Jurkat, Clone E6-1 (cell line): ENCODE measurements at regions not wholly inside any gene's neighbourhood (a gene's known extent, or its start where the extent isn't known, plus 50 kb on each side); places are given as distances from the start of the nearest gene placed in this dataset.
A peak's percentile ranks its signal among the peaks of the same experiment; 100 is the strongest.

Experiments
- DNase-seq: peaks from one replicate; pipeline ENCODE4 v3.0.0-alpha.2; 2011; ENCODE audit warnings: low read depth, low spot score
- H3K4me3 ChIP-seq: 2 replicates; pipeline ENCODE4 v1.5.1; 2011; ENCODE audit warnings: mild to moderate bottlenecking, low read length, control low read depth, moderate library complexity

DNA sequence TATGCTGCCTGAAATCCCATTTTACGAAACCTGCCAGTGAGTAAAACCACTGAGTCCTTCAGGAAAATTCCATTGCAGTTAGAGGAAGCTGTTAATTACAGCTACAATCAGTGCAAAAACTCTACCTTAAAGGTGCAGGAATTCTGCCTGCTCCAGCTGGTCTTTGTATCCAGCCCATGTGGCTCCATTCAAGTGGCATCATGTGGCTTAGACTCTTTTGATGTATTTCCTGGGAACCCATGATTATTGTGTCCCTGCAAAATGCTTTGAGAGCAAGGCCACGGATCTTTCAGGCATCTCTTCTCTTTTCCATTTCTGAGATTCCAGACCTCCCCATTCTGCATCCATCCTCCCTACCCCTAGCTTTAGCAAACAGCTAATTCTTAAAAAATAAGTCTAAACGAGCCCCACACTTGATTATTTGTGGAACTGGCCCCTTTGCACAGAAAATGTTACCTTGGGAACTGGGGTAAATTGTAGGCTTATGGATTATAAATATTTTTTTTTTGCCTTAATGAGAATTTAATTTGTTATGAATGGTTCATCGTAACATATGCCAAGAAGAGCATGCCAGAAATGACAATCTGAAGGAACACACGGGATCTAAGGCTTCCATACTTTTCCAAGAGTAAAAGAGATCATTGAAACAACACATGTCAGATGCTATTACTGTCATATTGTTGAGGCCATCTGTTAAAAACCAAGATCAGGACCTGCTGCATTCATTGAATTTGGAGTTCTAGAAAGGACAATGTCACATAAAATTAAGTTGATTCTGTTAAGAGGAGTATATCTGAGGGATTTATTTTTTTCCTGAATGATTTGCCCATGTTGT is 144.6 kb downstream of the TPH2 start:
- no peak overlapping the region for H3K4me3 ChIP-seq
- no peak for DNase-seq

DNA sequence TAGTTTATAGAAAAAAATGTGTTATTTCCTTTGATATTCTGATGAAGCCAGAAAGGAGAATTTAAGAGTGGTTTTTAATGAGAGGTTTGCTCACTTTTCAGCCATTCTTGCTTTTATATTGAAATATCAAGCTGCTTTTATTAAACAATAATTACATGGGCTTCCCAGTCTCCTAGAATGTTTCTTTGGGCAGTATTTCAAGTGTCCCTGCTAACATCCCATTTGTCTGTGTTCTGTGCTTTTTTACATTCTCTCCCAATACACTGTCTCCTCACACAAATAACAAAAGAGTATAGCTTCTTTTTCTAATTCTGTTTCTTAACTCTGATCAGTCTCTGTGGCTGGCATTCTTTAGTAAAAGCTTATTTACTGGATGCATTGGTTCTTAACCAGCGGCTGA is 145.4 kb downstream of the TPH2 start:
- DNase-seq, result no peak
- no peak overlapping the region for H3K4me3 ChIP-seq

- no peak for DNase-seq
- no peak overlapping the region for H3K4me3 ChIP-seq
Measured at GRCh38 chr12:72084880-72085279, 146.2 kb downstream of the TPH2 start.

DNA sequence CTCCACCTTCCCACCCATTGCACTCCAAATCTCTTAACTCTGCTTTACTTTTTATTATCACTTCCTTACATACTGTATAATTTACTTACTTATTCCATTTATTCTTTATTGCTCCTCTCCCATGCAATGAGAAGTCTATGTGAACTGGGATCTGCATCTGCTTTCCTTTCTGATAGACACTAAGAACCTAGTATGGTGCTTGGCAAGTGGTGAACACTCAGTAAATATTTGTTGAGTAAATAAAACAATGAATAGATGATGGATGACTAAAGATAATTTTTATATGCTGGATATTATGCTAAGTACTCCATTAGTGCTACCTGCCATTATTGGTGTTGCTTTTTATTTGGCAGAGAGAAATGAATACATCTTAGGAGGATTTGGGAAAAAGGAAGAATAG is 151.0 kb downstream of the TPH2 start:
- DNase-seq, result no peak
- no peak overlapping the region for H3K4me3 ChIP-seq

- no peak for DNase-seq
- H3K4me3 ChIP-seq, result no peak overlapping the region
Measured at GRCh38 chr12:72093424-72093823, 154.8 kb downstream of the TPH2 start.

DNA sequence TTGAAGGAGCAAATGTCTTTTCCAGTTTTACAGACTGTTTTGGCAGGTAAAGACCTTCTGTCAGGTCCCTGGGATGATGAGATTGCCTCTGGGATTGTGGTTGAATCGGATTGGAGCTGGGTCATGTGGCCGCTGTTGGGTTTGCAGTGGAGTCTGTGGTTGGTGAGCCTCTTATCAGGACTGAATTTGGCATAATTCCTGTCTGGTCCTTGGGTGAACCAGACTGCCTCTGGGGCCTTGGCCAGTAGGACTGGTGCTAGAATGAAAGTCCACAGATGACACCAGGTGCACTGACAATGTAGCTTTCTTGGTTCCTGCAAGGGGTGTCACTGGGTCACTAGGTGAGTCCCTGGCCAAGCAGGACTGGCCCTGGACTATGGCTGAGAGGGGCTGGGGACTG is 155.3 kb downstream of the TPH2 start:
- H3K4me3 ChIP-seq, result no peak overlapping the region
- DNase-seq, result no peak

GRCh38 chr12:72094490-72094889 is 155.8 kb downstream of the TPH2 start:
- DNase-seq, result no peak
- H3K4me3 ChIP-seq, result no peak overlapping the region

DNA sequence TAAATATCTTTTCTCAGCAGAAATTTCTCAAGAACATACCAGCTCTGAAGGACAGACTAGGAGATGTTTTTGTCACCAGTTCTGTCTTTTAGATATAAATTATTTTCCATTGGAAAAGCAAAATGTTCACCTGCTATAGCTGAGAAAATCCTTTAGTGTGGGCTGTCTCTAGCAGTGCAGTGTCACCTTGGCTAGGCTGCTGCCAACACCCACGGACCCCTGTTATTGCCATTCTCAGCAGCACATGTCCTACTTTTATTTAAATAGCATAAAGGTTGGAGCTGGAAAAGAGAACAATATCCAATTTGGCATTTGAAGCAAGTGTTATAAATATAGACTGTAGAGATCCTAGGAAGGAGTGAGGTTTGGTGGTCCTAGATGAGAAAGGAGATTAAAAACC is 156.4 kb downstream of the TPH2 start:
- DNase-seq, result no peak
- no peak overlapping the region for H3K4me3 ChIP-seq

DNA sequence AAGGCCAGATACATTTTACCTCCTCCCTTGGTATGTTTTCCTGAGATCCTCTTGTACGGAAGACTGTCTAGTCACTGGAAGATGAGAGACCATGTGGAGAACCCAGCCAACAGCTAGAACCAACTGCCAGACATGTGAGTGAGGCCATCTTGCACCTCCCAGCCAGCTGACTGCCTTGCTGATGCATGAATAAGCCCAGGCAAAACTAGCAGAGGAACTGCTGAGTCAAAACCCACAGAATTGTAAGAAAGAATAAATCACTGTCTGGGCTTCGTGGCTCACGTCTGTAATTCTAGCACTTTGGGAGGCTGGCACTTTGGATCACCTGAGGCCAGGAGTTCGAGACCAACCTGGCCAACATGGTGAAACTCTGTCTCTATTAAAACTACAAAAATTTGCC is 160.0 kb downstream of the TPH2 start:
- no peak for DNase-seq

GRCh38 chr12:72100854-72101253 is 162.2 kb downstream of the TPH2 start:
- no peak overlapping the region for H3K4me3 ChIP-seq
- DNase-seq, result no peak

More for the DNA sequence above, 160.0 kb downstream of the TPH2 start:
- H3K4me3 ChIP-seq, result no peak overlapping the region

DNA sequence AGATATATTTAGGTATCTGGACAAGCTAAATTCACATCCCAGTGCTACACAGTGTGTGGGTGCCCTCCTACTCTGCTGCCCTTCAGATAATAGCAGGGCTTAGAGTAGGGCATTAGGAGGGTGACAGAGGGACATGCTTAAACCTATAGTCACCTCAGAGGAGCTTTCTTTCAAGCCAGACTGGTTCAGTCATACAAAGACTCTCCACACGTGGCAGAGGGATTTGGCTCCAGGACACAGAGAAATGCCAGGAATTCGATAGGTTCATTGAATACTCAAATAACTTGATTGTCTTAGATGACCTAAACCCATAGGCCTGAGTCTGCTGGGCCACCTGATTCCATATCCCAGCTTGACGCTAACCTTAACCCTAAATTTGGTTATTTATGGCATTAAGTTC is 163.5 kb downstream of the TPH2 start:
- no peak for DNase-seq

DNA sequence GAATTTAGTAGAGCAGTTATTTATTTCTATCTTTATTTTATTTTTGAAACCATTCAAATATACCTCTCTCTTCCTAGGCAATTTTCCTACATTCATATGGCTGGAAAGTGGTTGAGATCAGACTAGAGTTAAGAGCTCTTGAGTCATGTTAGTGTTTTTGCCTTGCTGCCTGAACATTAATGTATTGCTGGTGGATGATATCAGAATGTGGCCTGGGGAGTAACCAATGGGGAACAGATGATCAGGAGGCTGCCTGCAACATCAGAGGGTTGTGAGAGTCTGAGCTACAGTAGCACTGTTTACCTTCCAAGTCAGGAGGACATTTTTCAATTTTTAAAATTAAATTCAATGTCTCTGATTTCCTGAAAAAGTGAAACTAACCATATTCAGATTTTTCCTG is 166.3 kb upstream of the TRHDE start:
- no peak overlapping the region for H3K4me3 ChIP-seq
- no peak for DNase-seq

More for the DNA sequence above, 163.5 kb downstream of the TPH2 start:
- H3K4me3 ChIP-seq, result no peak overlapping the region

- DNase-seq, result no peak
Measured at GRCh38 chr12:72110937-72111650, 161.1 kb upstream of the TRHDE start.

DNA sequence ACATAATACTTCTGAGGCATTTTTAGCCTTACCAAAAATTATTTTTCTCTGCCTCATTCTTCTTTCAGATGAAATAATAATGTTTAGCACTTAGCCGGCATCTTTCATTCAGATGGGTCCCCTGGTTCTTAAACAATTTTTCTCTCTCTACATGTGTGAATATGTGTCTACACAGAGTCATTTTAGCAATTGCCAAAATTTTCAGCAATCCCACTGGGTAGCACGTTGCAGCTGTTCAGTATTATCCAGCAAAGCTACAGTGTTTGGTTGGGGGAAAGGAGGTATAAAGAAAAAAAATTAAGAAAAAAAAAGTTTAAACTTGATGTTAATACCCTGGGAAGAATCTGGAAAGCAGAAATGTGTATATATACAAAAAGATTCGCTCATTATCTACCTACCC is 160.5 kb upstream of the TRHDE start:
- DNase-seq, result no peak

More at GRCh38 chr12:72110937-72111650, 161.1 kb upstream of the TRHDE start:
- no peak overlapping the region for H3K4me3 ChIP-seq

GRCh38 chr12:72133497-72134055 is 138.6 kb upstream of the TRHDE start:
- DNase-seq, result no peak

More for the DNA sequence above, 160.5 kb upstream of the TRHDE start:
- H3K4me3 ChIP-seq, result no peak overlapping the region

GRCh38 chr12:72134246-72135020 is 137.7 kb upstream of the TRHDE start:
- no peak for DNase-seq
- H3K4me3 ChIP-seq, result no peak overlapping the region

More at GRCh38 chr12:72133497-72134055, 138.6 kb upstream of the TRHDE start:
- H3K4me3 ChIP-seq, result no peak overlapping the region

- H3K4me3 ChIP-seq, result no peak overlapping the region
- no peak for DNase-seq
Measured at GRCh38 chr12:72135021-72135301, 137.2 kb upstream of the TRHDE start.

GRCh38 chr12:72136792-72137191 is 135.4 kb upstream of the TRHDE start:
- no peak overlapping the region for H3K4me3 ChIP-seq
- DNase-seq, result no peak

DNA sequence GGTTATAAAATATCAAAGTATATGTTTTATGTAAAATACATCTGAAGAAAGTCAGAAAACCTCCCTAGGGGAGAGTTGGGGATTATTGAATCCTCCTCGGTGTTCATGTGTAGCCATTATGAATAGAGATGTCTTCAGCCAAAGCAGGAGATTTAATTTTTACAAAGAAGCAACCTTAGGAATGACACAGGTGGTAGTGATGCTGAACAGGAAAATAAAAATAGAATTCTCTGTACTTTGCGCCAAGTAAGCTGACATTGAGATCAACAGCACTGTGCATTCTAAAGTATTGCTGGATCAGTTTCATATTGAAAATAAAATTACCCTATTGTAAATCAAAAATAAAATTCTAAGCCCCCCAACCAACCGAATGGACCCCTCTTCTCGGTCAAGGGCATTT is 132.8 kb upstream of the TRHDE start:
- DNase-seq, result no peak
- no peak overlapping the region for H3K4me3 ChIP-seq

DNA sequence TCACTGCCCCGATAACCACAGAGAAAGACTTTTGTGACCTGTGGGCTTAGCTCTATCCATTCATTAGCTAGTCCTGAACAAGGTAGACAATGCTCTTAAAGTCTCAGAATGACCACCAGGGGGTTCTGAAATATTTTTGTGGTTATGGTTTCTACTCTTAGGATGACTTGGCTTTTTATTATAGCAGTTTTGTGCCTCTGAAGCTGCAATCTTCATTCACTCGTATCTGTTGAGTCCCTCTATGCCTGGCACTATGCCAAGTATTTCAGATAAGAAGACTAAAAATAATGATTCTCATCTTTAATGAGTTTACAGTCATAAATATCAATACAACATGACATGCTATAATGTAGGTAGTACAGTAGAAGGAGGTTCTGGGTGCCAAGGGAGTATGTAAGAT is 130.8 kb upstream of the TRHDE start:
- peak; percentile 23 for DNase-seq
- H3K4me3 ChIP-seq, result no peak overlapping the region
